Activated CD4-positive, alpha-beta T cell treated with anti-CD3 and anti-CD28 coated beads, Interleukin-2, amount 50 U/mL, for 48 hours (primary cell): ENCODE measurements at regions not wholly inside any gene's neighbourhood (a gene's known extent, or its start where the extent isn't known, plus 50 kb on each side); places are given as distances from the start of the nearest gene placed in this dataset.

ENCODE experiments used
- DNase-seq, 2 experiments: peaks; one replicate each; pipeline ENCODE4 v3.0.0-alpha.2; 2020

DNA sequence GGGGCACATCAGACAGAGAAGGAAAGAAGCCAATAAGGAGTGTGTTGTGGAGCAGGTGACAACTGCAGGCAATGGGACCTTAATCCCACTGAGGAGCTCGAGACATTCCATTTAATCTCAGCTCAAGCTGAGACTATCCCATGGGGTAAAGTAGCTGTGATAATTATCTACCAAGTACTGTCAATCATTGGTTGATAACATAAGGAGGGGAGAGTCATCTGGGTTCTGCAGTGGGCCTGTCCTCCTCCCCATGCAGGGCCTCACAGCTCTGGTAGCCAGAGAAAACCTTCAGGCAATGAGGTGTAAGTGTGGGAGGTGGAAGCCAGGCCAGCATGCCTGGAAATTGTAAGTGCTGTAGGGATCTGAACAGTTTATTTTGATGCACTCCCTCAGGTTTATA is 375.0 kb upstream of the ARID1B start:
- DNase-seq: no peak

DNA sequence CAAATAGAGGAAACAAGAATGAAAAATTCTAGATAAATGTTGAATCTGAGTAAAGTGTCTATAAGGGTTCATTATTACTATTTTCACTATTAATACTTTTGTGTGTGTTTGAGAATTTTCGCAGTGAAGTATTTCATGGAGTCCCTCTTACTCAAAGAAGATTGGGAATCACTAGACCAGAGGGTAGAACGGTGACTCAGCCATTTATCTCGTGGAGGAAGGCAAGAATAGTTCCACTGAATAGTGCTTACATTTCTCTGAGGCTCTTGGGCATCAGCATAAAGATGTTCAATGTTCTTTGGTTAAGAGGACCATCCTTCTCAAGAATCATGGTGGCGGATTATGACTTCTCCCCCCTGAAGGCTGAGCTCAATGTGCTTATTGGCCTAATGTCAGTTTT is 376.7 kb upstream of the ARID1B start:
- DNase-seq: no peak

DNA sequence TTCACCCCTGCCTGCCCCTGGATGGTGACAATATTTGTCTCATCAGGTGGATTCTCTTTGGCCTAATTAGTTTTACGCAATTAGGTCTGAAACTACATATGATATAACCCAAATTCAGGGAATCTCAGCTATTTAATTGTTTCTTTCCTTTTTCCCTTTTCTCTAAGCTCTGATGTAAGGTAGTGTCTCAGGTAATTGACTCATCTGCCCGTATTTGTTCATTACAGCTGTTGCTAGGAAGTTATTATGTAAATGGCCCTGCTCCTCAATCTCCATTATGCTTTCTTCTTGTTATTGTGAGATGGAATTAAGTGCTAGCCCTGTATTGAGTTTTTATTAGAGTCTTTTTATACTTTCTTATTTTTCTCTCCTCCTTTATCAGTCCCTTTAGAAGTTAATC is 378.2 kb upstream of the ARID1B start:
- DNase-seq: no peak

DNA sequence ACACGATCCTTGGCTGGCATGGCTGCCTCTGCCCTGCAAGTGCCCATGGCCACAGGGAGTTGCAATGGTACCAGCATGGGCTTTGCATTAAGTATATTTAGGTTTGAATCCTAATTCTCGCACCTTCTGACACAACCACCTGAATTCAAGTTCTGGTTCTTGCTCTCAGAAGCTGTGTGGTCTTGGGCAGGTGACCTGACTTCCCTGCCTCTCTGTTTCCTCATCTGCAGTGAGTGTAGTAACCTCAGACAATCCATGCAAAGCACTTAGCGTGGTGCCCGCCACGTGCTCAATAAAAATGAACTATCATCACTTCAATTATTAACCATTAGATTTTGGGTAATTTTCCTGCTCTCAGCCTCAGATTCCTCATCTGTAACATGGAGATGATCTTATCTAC is 378.8 kb upstream of the ARID1B start:
- no peak for DNase-seq

DNA sequence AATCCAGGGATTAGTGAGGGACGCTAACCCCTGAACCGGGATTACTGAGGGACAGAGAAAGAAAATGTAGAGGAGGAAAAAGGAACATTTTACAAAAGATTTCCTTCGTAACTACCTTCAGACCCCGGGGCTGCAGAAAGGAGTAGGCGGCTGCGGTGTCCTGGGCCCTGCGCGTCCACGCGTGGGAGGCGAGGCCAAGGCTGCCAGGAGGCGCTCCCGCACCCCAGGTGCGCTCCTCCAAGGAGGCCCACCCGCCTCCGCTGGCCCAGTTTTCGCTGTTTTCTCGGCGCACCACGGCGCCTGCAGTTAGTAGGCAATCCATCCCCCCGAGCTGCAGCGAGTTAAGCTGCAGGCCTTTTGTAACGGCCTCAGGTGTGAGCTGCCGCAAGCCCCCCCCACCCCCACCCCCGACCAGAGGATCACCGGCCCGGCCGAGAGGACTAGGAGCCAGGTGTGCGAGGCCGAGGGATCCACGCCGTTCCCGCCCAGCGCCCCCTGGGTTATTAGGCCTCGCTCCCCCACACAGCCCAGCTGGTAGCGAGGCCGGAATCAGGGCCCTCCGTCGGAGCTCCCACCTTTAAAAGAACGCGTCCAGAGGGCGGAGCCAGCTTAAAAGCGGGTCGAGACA is 380.3 kb upstream of the ARID1B start:
- peak in 1 of 2 experiments; percentile 12 for DNase-seq

DNA sequence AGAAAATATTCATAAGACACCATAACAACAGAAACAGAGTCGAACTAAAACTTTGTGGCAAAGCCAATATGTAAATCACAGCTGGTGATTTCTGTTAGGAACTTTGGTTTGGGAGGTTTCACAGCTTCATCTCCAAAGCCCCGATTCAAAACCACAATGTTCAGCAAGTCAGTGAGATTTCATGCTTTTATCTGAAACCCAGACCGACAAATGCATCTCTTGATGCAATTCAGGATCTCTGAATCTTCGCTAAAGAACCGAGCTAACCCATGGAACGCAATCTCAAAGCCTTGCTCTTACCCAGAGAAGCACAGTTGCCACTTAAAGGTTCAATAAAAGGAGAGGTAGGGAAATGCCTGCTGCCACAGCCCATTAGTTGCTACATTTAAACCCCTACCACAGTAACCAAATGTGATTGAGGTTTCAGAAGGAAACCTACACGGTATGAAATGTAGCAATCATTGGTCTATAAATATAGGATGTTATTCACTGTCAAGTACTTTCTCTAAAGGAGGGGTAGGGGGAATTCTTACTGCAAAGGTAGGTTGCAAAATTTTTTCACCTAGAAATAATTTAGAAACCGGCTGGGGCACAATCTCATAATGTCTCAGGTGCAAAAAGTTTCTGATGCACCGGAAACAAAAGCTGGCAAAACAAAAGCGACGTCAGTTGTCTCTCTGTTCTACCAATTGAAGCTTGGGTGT is 381.0 kb upstream of the ARID1B start:
- no peak for DNase-seq

DNA sequence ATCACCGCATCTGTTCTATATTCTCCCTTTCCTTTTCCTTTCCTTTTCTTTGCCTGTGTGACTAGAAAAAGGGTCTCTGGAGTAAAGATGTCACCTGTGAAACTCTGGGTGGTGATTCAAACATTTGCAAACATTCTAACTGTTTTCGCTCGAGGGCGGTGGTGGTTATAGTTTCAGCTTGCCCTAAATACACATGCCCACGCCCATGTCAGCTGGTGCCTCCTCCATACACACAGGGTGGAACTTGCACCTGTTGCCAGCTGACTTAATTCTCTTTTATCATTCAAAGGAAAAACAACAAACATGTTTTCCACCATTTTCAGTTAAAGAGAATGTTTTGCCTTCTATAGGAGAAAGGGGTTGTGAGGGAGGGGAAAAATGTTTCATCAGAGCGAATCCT is 381.9 kb upstream of the ARID1B start:
- peak; percentile 39 to 45 for DNase-seq

DNA sequence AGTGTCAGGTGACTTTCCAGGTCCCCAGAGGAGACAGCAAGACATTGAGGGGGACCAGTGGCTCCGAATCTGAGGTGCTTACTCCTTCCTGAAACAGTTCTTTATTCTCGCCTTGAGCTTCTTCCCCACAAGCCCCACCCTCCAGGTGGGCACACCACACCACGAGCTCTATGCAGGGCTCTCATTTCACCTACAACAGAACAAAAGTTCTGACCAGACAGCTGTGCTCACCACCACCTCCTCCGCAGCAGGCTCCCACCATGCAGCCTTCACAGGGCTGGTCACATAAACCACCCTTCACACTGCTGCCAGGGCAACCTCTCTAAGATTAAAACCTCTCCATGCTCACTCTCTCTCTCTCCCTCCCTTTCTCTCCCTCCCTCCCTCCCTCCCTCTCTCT is 384.5 kb upstream of the ARID1B start:
- DNase-seq: no peak

DNA sequence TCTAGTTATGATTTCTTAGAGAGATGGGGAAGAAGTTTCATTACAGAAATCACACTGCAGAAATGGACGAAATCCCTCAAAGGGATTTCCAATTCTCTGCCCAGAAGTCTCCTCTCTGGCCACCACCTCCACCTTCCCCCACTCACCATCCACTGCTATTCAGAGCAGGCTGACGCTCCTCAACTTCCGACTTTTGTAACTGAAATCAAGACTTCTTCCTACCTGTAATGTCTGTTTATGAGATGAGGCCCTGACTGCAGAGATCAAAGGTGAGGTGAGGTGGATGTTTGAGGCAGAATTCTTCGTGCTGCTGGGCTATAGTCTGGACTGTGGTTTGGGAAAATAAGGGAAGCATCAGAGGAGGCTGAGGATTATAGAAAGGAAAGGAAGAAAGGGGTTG is 385.2 kb upstream of the ARID1B start:
- no peak for DNase-seq

DNA sequence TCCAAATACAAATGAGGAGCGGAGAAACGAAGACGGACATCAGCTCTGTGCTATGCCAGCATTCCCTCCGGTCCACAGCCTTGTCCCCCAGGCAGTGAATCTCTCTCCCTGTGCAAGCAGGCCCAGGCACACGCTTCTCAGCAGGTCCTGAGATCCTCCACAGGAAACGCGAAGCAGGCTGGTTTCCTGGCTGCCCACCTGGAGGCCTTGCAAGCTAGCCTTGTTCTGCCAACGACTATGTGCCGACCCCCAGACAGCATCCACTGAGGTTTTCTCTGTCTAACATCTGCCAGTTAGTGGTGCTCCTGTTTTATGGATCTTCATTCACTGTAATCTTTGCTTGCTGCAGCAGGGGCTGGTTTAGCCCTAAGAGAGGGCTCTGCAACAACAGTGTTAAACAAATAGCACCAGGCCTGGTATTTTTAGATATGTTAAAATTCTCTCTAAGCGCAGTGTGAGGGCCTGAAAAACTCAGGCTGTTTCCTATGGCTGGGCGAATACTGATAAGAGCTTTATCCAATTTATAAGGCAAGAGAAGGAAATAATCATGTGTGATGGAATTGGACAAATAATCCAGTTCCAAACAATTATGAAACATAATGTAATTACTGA is 386.0 kb upstream of the ARID1B start:
- no peak for DNase-seq

DNA sequence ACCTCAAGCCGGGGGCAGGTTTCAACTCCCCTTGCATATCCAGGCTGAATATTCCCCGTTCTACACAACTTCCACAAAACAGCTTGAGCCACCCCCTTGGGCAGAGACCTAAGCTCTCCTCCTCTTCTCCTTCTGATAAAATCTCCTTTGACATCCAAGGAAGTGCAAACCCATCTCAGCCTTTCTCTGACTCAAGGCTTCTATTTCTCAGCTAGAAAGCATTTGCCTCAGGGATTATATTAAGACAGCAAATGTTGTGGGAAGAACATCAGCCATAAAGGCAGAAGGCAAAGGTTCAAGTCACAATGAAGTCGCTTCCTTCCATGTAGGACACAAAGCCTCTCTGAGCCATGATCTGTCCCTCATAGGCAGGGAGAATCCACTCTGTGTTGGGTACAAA is 386.6 kb upstream of the ARID1B start:
- DNase-seq: no peak

DNA sequence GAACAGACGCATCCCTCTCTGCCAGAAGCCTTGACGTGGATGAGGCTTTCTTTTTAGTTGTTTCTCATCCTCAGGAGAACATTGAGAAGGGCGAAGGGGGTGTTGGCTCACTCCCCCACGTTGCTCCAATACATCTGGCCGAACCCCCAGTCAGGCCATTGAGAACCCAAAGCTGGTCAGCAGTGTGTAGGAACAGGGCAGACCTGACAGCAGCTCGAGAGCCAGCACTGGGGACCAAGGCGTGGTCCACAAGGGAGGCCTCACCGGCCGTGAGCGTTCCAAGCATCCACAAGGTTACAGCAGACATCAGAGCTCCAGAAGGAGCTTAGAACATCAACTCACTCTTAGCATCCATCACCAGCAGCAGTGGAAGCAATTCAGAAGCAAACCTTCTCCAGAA is 387.9 kb upstream of the ARID1B start:
- DNase-seq: no peak

DNA sequence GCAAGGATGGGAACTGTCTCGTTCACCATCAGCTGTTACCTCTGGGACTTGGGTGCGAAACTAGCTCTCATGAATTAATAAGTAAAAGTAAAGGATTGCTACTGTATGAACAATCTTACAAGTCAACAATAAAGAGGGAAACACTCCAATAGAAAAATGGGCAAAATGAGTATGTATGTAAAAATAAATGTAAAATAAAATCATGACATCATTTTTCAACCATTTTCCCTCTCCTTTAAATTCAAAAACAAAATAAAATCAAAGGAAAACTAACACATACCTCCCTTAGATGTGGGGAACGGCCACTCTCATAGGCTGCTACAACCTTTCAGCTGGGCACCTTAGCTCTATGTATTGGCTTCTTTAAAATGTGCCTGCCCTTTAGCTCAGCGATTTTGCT is 389.7 kb upstream of the ARID1B start:
- no peak for DNase-seq

DNA sequence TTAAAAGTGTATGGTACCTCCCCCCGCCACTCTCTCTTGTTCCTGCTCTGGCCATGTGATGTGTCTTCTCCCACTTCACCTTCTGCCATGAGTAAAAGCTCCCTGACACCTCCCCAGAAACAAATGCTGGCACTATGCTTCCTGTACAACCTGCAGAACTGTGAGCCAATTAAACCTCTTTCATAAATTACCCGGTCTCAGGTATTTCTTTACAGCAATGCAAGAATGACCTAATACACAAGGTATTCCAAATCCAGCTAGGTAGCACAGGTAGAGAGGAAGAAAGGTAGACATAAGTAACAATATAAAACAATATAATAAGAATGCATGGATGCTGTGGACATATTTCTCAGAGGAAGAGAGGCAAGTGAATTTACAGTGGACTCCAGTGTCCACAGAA is 394.1 kb upstream of the ARID1B start:
- DNase-seq: no peak

DNA sequence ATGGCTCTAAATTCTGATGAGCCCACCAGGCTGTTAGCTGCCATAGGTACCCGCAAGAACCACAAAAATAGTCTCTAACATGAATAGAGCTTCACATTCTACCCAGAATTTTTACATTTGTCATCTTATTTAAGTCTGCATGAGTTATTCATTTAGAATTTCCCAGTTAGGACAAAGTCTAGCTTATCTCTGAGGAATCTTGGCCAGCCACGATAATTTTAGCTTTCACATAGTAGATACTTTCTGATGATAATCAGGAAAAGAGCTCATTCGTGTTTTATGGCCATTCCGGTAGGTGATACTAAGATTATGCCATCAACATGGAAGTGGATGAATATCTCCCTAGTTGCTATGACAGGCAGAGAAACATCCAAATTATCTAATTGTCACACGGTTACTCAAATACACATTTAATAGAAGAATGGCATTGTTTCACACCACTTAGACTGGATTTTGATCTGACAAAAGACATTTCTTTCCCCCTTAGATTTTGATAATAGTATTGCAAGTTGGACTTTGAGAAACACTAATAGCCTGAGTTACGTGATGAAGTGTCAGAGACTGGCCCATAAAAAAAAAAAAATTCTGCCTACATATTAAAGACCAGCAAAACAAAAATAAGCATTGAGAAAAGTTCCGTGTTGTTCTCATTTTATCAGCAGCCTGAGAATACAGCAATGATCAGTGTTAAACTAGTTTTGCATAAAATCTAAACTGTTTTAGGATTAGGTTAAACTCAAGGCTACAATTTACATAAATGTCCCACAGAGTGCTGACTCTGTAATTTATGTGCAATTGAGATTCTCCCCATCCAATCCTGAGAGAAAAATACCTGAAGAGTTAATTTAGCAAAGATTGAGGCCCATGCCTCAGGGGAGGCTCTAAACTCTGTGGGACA is 397.5 kb upstream of the ARID1B start:
- DNase-seq: no peak

DNA sequence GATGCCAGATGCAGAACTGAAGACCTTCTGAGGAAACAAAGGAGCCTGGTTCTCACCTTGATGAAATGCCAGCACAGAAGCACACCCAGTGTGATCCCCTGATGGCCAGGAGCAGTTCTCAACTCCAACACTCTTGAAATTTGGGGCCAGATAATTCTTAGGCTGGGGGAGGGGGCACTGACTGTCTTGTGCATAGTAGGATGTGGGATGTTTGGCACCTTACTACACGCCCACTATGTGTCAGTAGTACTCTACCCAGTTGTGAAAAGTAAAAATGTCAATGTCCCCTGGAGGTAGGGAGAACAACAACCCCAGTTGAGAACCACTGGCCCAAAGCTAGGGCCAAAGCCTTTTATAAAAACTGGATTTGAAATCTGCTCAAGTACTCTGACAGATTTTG is 398.3 kb upstream of the ARID1B start:
- DNase-seq: no peak

DNA sequence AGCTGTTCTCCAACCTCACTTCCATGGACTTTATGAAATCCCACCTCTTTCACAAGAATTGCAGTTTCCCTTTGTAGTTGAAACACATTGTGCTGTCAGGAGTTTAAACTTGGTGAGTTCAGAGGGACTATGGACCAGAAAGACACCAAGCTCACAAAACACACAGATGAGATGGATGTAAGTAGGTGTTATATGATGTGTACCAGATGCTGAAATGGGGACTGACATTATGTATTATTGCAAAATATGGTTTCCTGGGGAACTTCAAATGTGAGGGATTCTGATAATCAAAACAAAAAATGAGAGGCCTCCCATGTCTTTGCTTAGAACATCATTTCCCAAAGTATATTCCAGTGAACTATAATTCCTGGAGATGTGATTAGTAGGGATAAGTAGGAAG is 401.1 kb upstream of the ARID1B start:
- no peak for DNase-seq

DNA sequence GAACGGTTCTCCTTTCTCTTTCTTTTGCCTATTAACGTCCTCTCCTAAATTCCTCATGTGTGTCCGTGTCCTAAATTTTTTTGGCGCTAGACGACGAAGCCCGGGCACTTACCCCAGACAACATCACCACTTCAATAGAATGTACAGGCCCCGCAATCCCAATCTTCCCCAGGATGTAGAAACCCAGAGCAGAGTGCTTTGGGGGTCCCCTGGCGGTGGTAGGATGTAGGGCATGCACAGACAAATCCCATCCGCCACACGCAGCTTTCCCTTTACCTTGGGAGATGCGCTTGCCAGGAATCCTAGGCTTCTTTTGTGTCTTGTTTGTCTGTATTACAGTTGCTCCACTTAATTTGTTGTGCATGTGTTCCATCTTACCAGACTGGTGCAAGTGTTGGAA is 417.3 kb upstream of the ARID1B start:
- DNase-seq: no peak

DNA sequence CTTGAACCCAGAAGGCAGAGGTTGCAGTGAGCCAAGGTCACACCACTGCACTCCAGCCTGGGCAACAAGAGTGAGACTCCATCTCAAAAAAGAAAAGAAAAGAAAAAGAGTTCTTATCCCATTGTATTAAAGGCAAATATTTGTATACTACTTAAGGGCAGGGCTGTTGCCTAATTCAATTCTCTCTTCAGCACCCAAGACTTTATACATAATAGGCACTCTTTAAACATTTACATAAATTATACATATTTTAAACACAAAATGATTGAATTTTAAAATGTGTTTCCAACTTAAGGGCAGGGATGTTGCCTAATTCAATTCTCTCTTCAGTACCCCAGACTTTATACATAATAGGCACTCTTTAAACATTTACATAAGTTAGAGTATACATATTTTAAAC is 424.3 kb upstream of the ARID1B start:
- DNase-seq: no peak

DNA sequence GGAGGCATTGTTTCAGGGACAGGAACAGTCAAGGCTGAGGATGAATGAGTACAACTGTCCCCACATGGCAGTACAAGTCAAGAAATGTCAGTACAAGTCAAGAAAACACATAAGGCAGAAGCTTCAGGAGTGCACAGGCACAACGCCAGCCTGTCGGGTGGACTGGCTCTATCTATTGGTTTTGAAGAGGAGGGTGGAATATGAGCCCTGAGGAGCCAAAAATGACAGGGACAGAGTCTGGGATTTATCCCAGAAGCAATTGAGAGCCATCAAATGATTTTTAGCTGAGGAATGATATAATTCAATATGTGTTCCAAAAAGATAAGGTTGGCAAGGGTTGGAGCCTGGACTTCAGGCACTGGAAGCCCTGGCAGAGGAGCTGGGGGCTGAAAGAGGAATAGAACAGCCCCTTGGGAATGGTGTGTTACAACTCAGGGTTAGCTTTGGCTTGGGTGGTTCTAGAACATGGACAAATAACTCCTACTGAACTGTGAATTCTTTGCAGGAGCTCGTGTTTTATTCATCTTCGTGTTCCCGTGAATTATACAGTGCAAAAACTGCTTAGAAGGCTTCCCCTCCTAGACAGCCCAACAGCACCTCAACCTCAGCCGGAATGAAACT is 425.7 kb upstream of the ARID1B start:
- DNase-seq: no peak

DNA sequence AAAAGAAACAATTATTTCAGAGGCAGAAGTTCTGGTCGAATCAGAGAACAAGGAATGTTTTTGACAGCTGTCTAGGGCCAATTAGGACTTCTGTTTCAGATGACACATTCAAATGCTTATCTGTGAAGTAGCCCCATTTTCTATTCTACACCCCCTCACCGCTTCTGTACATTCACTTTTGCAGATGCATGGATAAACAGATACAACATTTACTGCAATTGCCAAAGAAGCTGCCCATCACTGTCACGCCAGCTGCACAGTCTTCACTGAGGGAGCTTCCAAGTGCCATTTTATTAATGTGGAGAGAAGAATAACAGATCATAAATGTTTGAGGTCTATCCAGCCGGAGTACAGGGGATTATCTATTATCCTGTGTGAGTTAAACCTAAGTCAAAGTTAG is 426.8 kb upstream of the ARID1B start:
- no peak for DNase-seq

DNA sequence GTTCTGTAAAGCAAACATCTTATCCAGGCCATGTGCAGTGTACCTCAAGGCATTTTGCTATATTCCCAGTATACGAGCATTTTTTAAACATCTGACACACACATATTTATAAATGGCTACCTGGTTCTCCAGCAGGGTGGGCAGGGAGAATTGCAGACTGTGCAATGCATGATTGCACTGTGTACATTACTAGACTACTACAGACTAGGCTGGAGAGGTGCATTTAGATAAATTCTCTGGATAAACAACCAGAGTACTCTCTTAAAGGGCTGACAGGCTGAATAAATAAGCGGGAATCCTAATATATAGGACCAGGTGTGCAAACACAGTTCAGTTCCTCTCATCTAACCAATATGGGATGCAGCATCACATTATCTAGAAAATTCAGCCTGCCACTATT is 428.3 kb upstream of the ARID1B start:
- no peak for DNase-seq

DNA sequence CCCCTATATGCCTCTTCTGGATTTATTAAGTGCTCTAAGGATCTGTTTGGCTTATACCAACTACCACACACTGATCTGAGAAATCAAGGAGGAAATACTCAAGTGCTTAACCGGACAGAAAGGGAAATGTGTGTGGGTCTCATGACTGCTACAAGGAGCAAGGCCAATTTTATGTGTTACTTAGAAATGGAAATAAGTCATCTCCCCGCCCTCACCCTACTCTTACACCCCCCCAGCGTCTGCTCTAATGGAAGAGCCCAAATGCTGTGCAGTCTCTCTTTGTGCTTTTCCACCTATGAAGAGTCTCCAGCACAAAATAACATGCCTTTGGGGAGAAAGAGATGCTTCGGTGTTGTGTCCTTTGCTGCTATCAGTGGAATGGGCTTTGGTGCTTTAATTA is 428.8 kb upstream of the ARID1B start:
- no peak for DNase-seq
